ENCODE measurements at regions not wholly inside any gene's neighbourhood (a gene's known extent, or its start where the extent isn't known, plus 50 kb on each side); places are given as distances from the start of the nearest gene placed in this dataset.

DNA sequence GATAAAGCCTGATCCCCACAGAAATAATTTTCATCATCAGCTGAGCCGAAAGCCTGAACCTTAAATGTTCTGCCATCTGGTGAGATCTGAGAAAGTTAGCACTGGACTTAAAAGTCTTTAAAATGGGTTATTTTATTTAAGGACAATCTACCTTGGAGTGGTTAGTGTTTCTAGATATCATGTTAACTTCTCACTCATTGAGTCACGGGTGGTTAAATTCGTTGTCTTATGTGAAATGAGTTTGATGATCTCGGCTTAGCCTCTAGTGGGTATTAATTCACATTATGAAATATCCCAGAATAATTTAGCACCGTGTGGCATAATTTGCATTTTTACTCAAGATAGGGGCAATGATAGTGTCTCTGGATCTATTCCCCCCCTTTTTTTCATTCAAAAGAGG, 117.4 kb upstream of the ZNF536 start:
- Histone ChIP-seq H3K27me3 (ENCODE audit: control insufficient read depth, low read length) (no peaks in the 10 kb centered on the region), H4K20me1 (ENCODE audit: control insufficient read depth, insufficient read depth, low read depth, low read length) (no peaks in the 10 kb centered on the region), H3K9me2 (replicated peaks; ENCODE audit: control insufficient read depth, low read length) (no peaks in the 10 kb centered on the region), H3K27ac (ENCODE audit: low read depth, low read length) (no peak overlapping the region), H3F3A (ENCODE audit: control insufficient read depth, insufficient read depth) (no peaks in the 10 kb centered on the region), H3K79me2 (ENCODE audit: control insufficient read depth, low read length) (no peaks in the 10 kb centered on the region), H3K4me3 (ENCODE audit: low read length) (no peak overlapping the region), H3K36me3 (ENCODE audit: control insufficient read depth, low read length) (no peaks in the 10 kb centered on the region), H3K9me3 (ENCODE audit: control insufficient read depth, insufficient read depth, low read length) (no peaks in the 10 kb centered on the region), H3K4me1 (ENCODE audit: control insufficient read depth, low read length) (no peaks in the 10 kb centered on the region), H3K4me2 (ENCODE audit: low read length) (no peak overlapping the region)
- TF ChIP-seq EZH2phosphoT487 (IDR thresholded peaks at IDR 0.05; ENCODE audit: borderline replicate concordance, low read length), result no peak
- no peak for TF ChIP-seq CTCF (IDR thresholded peaks at IDR 0.05; ENCODE audit: low read depth, low read length, poor library complexity, severe bottlenecking)

DNA sequence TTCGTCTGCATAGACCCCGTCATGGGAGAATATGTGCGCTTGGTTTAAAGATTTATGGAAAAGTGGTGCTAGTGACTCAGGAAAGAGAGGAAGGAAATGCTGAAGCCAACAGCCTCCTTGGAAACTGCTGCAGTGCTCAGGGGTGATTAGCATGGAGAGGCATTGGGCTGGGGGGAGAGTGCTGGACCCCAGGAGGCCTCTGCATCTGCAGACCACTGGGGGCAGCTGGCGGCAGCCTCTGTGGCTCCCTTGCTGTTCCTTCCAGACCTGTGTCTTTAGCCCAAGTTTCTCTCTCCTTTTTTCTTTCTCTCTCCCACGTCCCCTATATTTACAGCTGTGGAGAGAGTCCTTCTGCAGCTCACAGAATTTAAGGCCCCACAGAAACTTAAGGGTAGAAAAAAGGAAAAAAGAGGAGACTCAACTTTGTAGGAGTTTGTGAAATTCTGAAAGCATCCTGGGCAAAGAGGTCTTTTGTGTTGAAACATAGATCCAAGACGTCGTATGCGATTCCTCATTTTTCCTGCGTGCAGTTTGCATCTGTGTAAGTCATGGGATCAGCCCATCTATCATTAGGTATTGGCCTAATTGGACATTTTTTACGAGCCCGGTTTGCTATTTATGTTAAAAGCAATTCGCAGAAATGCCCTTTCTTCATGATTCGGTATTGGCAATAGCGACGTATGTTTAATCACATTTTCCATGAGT, 116.2 kb upstream of the ZNF536 start:
- no peaks in the 10 kb centered on the region for H3F3A ChIP-seq (ENCODE audit: control insufficient read depth, insufficient read depth)
- H3K79me2 ChIP-seq (ENCODE audit: control insufficient read depth, low read length), result no peaks in the 10 kb centered on the region
- TF ChIP-seq CTCF (IDR thresholded peaks at IDR 0.05; ENCODE audit: low read depth, low read length, poor library complexity, severe bottlenecking) (no peak), EZH2phosphoT487 (IDR thresholded peaks at IDR 0.05; ENCODE audit: borderline replicate concordance, low read length) (no peak)
- no peaks in the 10 kb centered on the region for H3K9me3 ChIP-seq (ENCODE audit: control insufficient read depth, insufficient read depth, low read length)
- no peak overlapping the region for H3K4me3 ChIP-seq (ENCODE audit: low read length)
- no peaks in the 10 kb centered on the region for H3K36me3 ChIP-seq (ENCODE audit: control insufficient read depth, low read length)
- H3K9me2 ChIP-seq (replicated peaks; ENCODE audit: control insufficient read depth, low read length), result no peaks in the 10 kb centered on the region
- no peaks in the 10 kb centered on the region for H3K4me1 ChIP-seq (ENCODE audit: control insufficient read depth, low read length)
- no peak overlapping the region for H3K4me2 ChIP-seq (ENCODE audit: low read length)
- H4K20me1 ChIP-seq (ENCODE audit: control insufficient read depth, insufficient read depth, low read depth, low read length), result no peaks in the 10 kb centered on the region
- H3K27ac ChIP-seq (ENCODE audit: low read depth, low read length), result no peak overlapping the region
- no peaks in the 10 kb centered on the region for H3K27me3 ChIP-seq (ENCODE audit: control insufficient read depth, low read length)

GRCh38 chr19:30256496-30256850, 115.7 kb upstream of the ZNF536 start:
- Histone ChIP-seq H3F3A (ENCODE audit: control insufficient read depth, insufficient read depth) (no peaks in the 10 kb centered on the region), H3K36me3 (ENCODE audit: control insufficient read depth, low read length) (no peaks in the 10 kb centered on the region), H3K9me2 (replicated peaks; ENCODE audit: control insufficient read depth, low read length) (no peaks in the 10 kb centered on the region), H3K4me3 (ENCODE audit: low read length) (no peak overlapping the region), H3K27me3 (ENCODE audit: control insufficient read depth, low read length) (no peaks in the 10 kb centered on the region), H3K4me2 (ENCODE audit: low read length) (no peak overlapping the region), H3K9me3 (ENCODE audit: control insufficient read depth, insufficient read depth, low read length) (no peaks in the 10 kb centered on the region), H3K4me1 (ENCODE audit: control insufficient read depth, low read length) (no peaks in the 10 kb centered on the region), H3K27ac (ENCODE audit: low read depth, low read length) (no peak overlapping the region), H4K20me1 (ENCODE audit: control insufficient read depth, insufficient read depth, low read depth, low read length) (no peaks in the 10 kb centered on the region), H3K79me2 (ENCODE audit: control insufficient read depth, low read length) (no peaks in the 10 kb centered on the region)
- no peak for TF ChIP-seq CTCF (IDR thresholded peaks at IDR 0.05; ENCODE audit: low read depth, low read length, poor library complexity, severe bottlenecking)
- no peak for TF ChIP-seq EZH2phosphoT487 (IDR thresholded peaks at IDR 0.05; ENCODE audit: borderline replicate concordance, low read length)

Data from DOHH2 (cell line).